HG03558 (cell line): ENCODE measurements at regions not wholly inside any gene's neighbourhood (a gene's known extent, or its start where the extent isn't known, plus 50 kb on each side); places are given as distances from the start of the nearest gene placed in this dataset.
"Not testable (repeated sequence)": the region's sequence is repeated elsewhere in the genome, so short reads cannot be mapped to it uniquely, and the experiment has no call there.

Experiments used
- ATAC-seq: cut with Tn5 transposase; IDR thresholded peaks from one replicate; pipeline ENCODE4 v1.9.1; 2021; ENCODE audit warnings: moderate number of reproducible peaks; ENCODE audit not compliant: unreplicated experiment; ENCODE audit errors: extremely low read depth

- no peak for ATAC-seq
These were observed 1008.9 kb downstream of the EFNA5 start for GRCh38 chr5:106661866-106662265.

DNA sequence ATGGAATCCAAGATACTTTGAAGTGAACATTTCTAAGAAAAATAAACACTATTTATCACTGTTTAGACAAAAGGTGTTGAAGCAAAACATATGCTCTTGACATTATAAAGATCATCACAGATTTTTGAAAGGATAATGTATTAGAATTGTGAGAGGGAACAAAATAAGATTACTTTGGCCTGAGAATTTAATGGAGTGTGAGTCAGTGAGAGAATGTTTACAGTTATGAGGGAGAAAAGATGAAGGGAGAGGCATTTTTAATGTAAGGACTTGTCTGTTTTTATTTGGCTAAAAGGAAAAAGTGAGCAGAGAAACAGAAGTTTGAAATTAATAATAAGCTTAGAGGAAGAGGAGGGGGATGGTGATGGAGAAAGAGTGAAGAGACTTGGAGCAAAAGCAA, 1010.1 kb downstream of the EFNA5 start:
- no peak for ATAC-seq

DNA sequence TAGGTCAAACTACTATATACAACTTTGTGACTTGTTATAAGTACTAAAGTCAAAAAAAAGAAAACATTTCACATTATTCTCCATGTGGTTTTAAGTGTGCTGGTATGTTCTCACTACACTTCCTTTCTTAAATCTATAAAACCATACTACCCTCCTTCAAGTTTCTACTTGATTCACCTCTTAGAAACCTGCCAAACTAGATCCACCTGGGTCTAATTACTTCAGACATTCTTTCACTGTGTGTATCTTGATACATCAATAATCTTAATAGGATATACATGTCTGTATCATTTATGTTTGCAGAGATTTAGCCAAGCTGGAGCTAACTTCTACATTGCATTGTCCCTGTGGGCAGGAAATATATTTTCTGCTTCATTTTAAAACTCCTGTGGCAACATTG, 1012.6 kb downstream of the EFNA5 start:
- no peak for ATAC-seq

- no peak for ATAC-seq
These were observed 1013.9 kb downstream of the EFNA5 start for GRCh38 chr5:106656821-106657220.

DNA sequence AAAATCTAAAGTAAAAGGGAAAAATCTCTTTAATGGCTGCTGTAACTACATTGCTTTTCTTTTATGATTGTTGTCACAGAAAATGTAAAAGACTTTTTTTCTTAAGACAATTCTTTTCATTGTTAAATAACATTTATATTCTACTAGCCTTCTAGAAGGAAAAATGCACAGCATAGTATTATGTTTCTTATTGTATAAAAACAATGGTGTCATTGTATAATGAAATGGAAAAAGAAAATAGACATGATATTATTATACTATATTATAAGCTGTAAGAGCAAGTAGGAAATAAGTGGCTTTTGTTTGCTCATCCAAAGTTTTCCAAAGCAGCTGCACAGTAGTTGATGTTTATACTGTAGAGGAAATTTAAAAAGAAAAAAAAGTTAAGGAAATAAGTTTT, 1021.7 kb downstream of the EFNA5 start:
- ATAC-seq = no peak

DNA sequence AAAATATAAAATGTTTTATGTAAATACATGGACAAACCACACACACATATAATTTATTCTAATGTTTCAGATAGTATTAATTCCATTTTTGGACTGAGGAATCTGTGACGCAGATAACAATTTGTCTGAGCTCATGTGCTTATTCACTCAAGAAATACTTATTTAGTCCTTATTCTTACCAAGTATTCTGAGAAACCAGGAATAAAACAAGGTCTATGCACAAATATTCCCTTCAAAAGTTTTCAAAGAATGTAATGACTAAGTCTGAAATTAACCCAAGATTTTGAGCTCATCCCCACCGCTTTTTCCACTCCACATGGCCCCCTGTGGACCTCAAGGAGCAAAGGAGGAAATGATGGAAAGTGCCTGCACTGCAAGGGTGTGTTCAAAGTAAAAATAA, 1022.3 kb downstream of the EFNA5 start:
- ATAC-seq = no peak

DNA sequence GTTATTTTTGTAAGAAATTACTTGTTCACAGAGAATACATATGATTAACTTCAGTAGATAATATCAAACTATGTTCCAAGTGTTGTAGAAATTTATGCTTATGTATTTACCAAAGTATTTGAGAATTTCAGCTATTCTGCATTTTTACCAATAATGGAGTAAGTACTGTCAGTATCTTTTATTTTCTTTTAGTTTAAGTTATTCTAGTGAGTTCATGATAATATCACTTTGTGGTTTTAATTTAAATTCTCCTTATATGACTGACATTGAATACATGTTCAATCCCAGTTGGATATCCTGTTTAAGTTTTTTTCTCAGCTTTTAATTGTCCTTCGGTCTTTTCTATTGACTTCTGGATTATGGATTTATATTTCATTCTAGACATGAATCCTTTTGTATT, 1024.6 kb downstream of the EFNA5 start:
- no peak for ATAC-seq

DNA sequence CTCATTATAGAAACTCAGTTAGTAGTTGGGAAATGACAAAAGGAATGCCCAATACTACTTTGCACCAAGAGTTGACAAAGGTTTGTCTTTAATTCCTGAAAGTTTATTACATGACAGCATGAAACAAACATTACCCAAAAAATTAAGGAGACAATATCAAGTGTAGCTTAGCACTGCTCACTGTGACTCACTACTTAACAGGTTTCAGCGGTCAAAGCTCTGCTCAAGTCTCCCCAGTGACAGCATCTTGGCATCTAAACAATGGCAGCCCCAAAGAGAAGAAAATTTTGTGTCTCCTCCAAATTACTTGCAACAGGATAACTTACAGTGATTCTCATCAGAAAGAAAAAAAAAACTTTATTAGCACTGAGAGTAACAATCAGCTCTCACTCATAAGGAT, 1030.2 kb downstream of the EFNA5 start:
- ATAC-seq = no peak

DNA sequence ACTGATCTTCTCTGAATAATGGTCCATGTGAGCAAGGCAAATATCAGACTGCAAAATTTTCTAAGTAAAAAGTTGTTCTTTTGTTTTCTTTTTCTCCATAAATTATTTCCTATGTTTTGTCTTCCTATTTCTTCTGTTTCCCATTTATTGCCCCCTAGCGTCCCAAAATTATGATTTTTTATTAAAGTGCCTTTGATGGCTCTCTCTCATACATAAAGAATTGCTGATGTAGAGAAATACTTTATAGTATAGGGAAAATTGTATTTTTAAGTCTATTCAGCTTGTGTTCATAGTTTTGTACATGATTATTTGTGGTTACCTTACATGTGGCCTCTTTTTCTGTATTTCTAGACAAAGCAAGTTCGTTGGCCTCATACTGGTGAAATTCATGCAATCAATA, 1031.2 kb downstream of the EFNA5 start:
- no peak for ATAC-seq

DNA sequence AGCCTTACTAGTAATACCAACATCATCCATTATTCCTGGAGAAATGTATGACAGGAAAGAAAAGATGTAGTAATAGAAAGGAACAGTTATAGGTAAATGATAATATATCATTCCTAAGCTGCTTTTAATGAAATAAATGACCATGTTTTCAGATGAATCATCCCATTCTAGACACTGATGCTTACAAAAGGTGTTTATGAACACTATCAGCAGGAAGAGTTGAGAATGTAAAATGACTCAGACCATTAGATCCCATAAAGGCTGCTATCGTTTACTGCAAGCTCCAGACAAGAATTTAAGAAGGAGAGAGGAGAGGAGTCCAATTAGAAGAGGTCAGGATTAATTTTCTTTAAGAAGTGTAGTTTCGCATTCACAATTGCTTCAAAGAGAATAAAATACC, 1033.5 kb downstream of the EFNA5 start:
- no peak for ATAC-seq

DNA sequence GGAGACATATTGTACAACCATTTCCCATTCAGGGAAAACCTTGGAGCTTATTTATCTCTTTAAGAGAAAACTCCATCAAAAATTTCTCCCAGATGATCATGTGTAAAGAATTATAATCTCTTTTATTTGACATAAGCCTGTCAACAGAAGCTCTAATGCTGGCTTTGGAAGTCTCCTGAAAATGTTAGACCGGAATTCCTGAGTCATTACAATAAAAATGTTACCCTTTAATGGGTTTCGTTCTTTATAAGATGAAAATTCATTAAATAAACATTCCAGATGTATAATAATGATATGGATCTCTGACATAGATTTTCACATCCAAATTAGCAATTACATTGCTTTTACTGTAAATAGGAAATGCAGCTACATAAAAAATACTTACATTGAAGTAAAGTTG, 1036.4 kb downstream of the EFNA5 start:
- ATAC-seq = no peak

DNA sequence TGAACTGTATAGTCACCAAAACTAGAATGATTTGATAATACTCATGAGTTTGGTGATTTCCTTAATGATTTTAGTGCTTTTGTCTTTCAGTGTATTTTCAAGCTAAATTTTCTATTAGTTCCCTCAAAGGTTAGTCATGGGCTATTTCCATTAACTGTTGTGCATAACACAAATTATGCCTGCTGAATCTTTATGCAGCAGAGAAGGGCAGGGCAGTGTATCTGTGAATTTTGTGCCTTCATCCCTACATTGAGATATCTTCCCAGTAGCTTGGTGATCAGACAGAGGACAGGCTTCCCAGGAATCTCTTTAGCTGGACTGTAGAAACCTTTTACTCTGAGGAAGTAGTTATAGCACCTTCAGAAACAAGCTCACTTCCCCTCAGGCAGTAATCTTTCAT, 1036.9 kb downstream of the EFNA5 start:
- ATAC-seq = no peak

- not testable (repeated sequence) for ATAC-seq
These were observed 1042.3 kb downstream of the EFNA5 start for GRCh38 chr5:106628456-106628855.

GRCh38 chr5:106610041-106610440, 1060.7 kb downstream of the EFNA5 start:
- no peak for ATAC-seq

GRCh38 chr5:106601620-106602019, 1069.1 kb downstream of the EFNA5 start:
- no peak for ATAC-seq

DNA sequence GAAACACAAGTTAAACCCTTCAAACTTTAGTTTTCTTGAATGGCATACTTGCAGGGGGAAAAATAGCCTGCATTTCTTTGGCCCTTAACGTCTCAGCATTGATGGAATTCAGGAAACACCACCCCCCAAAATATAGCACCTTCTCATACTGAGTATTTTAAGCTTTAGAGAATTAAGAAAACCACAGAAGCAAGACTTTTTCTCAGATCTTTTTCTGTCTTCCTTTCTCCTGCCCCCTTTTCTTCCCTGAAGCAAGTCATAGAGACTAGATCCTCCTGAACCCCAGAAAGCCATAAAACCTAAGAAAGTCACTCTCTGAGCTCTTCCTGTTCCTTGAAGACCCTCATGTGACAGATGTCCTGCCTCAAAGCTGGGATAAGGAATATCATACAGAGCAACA, 1069.9 kb downstream of the EFNA5 start:
- no peak for ATAC-seq

- ATAC-seq = no peak
These were observed 1074.9 kb downstream of the EFNA5 start for GRCh38 chr5:106595864-106596263.

- no peak for ATAC-seq
These were observed 1086.5 kb downstream of the EFNA5 start for GRCh38 chr5:106584268-106584667.

- ATAC-seq = no peak
These were observed 1092.0 kb downstream of the EFNA5 start for GRCh38 chr5:106578736-106579135.

DNA sequence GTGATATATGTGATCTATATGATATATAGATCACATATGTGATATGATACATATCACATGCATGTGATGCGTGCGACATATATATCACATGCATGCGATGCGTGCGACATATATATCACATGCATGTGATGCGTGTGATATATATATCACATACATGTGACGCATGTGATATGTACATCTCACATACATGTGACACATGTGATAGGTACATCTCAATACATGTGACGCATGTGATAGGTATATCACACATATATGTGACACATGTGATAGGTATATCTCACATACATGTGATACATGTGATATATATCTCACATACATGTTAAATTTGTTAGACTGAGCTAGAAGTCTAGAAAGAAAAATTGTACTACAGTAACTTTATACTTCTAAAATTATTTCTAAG, 1095.9 kb downstream of the EFNA5 start:
- ATAC-seq = no peak

DNA sequence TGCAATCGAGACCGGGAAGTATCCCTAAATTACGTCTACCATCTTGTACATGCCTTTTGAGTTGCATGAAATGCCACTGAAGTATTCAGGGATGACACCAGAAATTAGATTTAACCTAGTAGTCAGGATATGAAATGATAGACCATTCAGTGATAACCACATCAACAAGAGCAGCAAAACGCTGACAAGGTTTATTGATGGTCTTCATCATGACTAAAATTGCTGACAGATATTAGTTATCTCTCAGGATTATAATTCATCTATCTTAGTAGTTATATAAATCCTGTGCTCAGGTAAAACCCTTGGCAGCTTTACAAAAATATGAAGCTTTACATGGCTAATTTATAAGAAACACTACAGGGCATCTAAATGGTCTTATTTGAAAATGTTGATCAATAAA, 1104.7 kb downstream of the EFNA5 start:
- ATAC-seq = no peak

DNA sequence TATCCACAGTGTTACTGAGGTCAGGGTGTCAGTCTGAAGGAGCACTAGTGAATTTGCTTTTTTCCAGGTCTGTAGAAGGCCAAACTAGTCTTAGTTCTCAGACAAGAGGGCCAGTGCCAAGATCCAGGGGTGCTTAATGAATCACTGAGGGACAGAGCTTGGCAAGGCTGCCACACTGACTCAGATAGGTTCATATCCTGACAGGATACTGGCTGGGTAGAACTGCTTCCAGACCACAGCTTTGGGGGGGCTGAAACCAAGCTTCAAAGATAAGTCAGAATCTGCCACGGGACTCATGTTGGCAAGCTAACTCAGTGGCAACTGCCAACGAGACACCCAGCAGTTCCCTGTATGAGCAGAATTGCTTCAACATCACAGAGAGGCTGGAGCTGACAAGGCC, 1125.4 kb downstream of the EFNA5 start:
- ATAC-seq = no peak

- no peak for ATAC-seq
These were observed 1127.4 kb downstream of the EFNA5 start for GRCh38 chr5:106543330-106543729.
